Cerebellar cortex (tissue), 1 donor: ENCODE measurements at regions not wholly inside any gene's neighbourhood (a gene's known extent, or its start where the extent isn't known, plus 50 kb on each side); places are given as distances from the start of the nearest gene placed in this dataset.
A peak's percentile ranks its signal among the peaks of the same experiment; 100 is the strongest.

ENCODE experiments used
- DNase-seq: peaks from one replicate; pipeline ENCODE4 v3.0.0-alpha.2; 2015; ENCODE audit warnings: low spot score

- peak; percentile 52 for DNase-seq
These were observed 70.5 kb downstream of the FAM217A start for GRCh38 chr6:4008324-4009047.

GRCh38 chr6:4009486-4009885 lies 69.5 kb downstream of the FAM217A start:
- no peak for DNase-seq

GRCh38 chr6:4010048-4010447 lies 68.9 kb downstream of the FAM217A start:
- no peak for DNase-seq

GRCh38 chr6:4010689-4011090 lies 68.2 kb downstream of the FAM217A start:
- no peak for DNase-seq

GRCh38 chr6:4012826-4013225 lies 66.1 kb downstream of the FAM217A start:
- DNase-seq, result no peak

- DNase-seq, result no peak
These were observed 61.7 kb downstream of the FAM217A start for GRCh38 chr6:4017058-4017739.

GRCh38 chr6:4017834-4018170 lies 61.1 kb downstream of the FAM217A start:
- DNase-seq, result no peak

GRCh38 chr6:4018171-4018923 lies 60.6 kb downstream of the FAM217A start:
- DNase-seq, result peak; percentile 96
